ENCODE measurements at regions not wholly inside any gene's neighbourhood (a gene's known extent, or its start where the extent isn't known, plus 50 kb on each side); places are given as distances from the start of the nearest gene placed in this dataset.

DNA sequence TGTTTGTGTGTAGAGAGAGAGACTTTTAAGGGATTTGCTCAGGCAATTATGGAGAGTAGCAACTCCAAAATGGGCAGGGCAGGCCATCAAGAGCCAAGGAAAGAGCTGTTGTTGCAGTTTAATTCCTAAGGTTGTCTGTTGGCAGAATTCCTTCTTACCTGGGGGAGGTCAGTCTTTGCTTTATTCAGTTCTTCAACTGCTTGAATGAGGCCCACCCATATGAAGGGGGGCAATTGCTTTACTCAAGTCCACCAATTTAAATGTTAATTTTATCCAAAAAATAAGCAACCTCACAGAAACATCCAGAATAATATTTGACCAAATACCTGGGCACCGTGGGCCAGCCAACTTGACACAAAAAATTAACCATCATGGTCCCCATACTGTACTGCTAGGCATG, 137.7 kb upstream of the KLHL25 start:
- TF ChIP-seq, protein P1, sequence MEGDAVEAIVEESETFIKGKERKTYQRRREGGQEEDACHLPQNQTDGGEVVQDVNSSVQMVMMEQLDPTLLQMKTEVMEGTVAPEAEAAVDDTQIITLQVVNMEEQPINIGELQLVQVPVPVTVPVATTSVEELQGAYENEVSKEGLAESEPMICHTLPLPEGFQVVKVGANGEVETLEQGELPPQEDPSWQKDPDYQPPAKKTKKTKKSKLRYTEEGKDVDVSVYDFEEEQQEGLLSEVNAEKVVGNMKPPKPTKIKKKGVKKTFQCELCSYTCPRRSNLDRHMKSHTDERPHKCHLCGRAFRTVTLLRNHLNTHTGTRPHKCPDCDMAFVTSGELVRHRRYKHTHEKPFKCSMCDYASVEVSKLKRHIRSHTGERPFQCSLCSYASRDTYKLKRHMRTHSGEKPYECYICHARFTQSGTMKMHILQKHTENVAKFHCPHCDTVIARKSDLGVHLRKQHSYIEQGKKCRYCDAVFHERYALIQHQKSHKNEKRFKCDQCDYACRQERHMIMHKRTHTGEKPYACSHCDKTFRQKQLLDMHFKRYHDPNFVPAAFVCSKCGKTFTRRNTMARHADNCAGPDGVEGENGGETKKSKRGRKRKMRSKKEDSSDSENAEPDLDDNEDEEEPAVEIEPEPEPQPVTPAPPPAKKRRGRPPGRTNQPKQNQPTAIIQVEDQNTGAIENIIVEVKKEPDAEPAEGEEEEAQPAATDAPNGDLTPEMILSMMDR (IDR thresholded peaks at IDR 0.05): no peak
- TF ChIP-seq POLR2A (IDR thresholded peaks at IDR 0.05): no peak
